Mesenchymal stem cell (in vitro differentiated cells and primary cell): ENCODE measurements at regions not wholly inside any gene's neighbourhood (a gene's known extent, or its start where the extent isn't known, plus 50 kb on each side); places are given as distances from the start of the nearest gene placed in this dataset.

Experiments
- DNase-seq: peaks from one replicate; pipeline ENCODE4 v3.0.0-alpha.2; 2013
- H2AFZ ChIP-seq: one replicate; pipeline ENCODE4 v1.6.1; 2013; ENCODE audit warnings: low read depth, mild to moderate bottlenecking, control low read depth, inconsistent platforms, low read length, moderate library complexity
- H2AK5ac ChIP-seq: 2 replicates; pipeline ENCODE4 v1.6.1; 2013; ENCODE audit warnings: low read length, moderate library complexity, mild to moderate bottlenecking, inconsistent platforms; ENCODE audit not compliant: severe bottlenecking
- H2BK120ac ChIP-seq: one replicate; pipeline ENCODE4 v1.6.1; 2013; ENCODE audit warnings: low read depth, mild to moderate bottlenecking, inconsistent platforms, low read length, moderate library complexity
- H2BK12ac ChIP-seq, 2 experiments: one replicate each; pipeline ENCODE4 v1.6.1; 2013; ENCODE audit warnings: inconsistent platforms in 2 of 2, low read length in 2 of 2, mild to moderate bottlenecking in 2 of 2, moderate library complexity in 2 of 2, control low read depth in 1 of 2
- H2BK15ac ChIP-seq: one replicate; pipeline ENCODE4 v1.6.1; 2013; ENCODE audit warnings: mild to moderate bottlenecking, low read depth, inconsistent platforms; ENCODE audit not compliant: poor library complexity, severe bottlenecking
- H2BK5ac ChIP-seq: 2 replicates; pipeline ENCODE4 v1.6.1; 2013; ENCODE audit warnings: low read depth, mild to moderate bottlenecking, low read length, control low read depth, inconsistent platforms; ENCODE audit not compliant: poor library complexity, severe bottlenecking
- H3K14ac ChIP-seq, 2 experiments: one replicate each; pipeline ENCODE4 v1.6.1; 2013; ENCODE audit warnings: inconsistent platforms in 2 of 2, low read length in 2 of 2, control low read depth in 1 of 2, mild to moderate bottlenecking in 1 of 2, moderate library complexity in 1 of 2
- H3K18ac ChIP-seq, 2 experiments: one replicate each; pipeline ENCODE4 v1.6.1; 2013; ENCODE audit warnings: inconsistent platforms in 2 of 2, low read length in 2 of 2, control low read depth in 1 of 2, low read depth in 1 of 2, mild to moderate bottlenecking in 1 of 2
- H3K23ac ChIP-seq, 2 experiments: one replicate each; pipeline ENCODE4 v1.6.1; 2013; ENCODE audit warnings: inconsistent platforms in 2 of 2, low read length in 2 of 2, mild to moderate bottlenecking in 2 of 2, moderate library complexity in 2 of 2, control low read depth in 1 of 2
- H3K27ac ChIP-seq: 2 replicates; pipeline ENCODE4 v1.5.1; 2013; ENCODE audit warnings: mild to moderate bottlenecking, moderate library complexity, low read length, control low read depth, inconsistent platforms; ENCODE audit not compliant: poor library complexity, severe bottlenecking
- H3K27me3 ChIP-seq, 2 experiments: 2 replicates each; pipeline versions ENCODE4 v1.6.1 to v1.7.0; 2013; ENCODE audit warnings: low read length in 2 of 2, mild to moderate bottlenecking in 2 of 2, moderate library complexity in 2 of 2, control low read depth in 1 of 2, inconsistent platforms in 1 of 2; ENCODE audit not compliant: control insufficient read depth in 1 of 2, insufficient read depth in 1 of 2
- H3K36me3 ChIP-seq, 2 experiments: 2 replicates each; pipeline versions ENCODE4 v1.6.1 to v1.7.0; 2013; ENCODE audit warnings: low read length in 2 of 2, control low read depth in 1 of 2, inconsistent platforms in 1 of 2, low read depth in 1 of 2, mild to moderate bottlenecking in 1 of 2; ENCODE audit not compliant: insufficient read depth in 2 of 2, control insufficient read depth in 1 of 2
- H3K4ac ChIP-seq, 2 experiments: one replicate each; pipeline ENCODE4 v1.6.1; 2013; ENCODE audit warnings: inconsistent platforms in 2 of 2, low read length in 2 of 2, mild to moderate bottlenecking in 2 of 2, moderate library complexity in 2 of 2, control low read depth in 1 of 2, low read depth in 1 of 2
- H3K4me1 ChIP-seq: 2 replicates; pipeline ENCODE4 v1.6.1; 2013; ENCODE audit warnings: low read depth, low read length, control low read depth; ENCODE audit not compliant: control insufficient read depth, insufficient read depth
- H3K4me2 ChIP-seq: 2 replicates; pipeline ENCODE4 v1.6.1; 2013; ENCODE audit warnings: low read length, mild to moderate bottlenecking, inconsistent platforms; ENCODE audit not compliant: poor library complexity, severe bottlenecking
- H3K4me3 ChIP-seq, 2 experiments: 2 replicates each; pipeline versions ENCODE4 v1.5.1 to v1.7.0; 2013; ENCODE audit warnings: low read length in 2 of 2, mild to moderate bottlenecking in 2 of 2, control low read depth in 1 of 2, low read depth in 1 of 2; ENCODE audit not compliant: insufficient read depth in 1 of 2
- H3K79me1 ChIP-seq: replicated peaks from 2 replicates; pipeline ENCODE4 v1.6.1; 2013; ENCODE audit warnings: mild to moderate bottlenecking, control low read depth, low read length, inconsistent platforms; ENCODE audit not compliant: poor library complexity, severe bottlenecking
- H3K9ac ChIP-seq: 2 replicates; pipeline ENCODE4 v1.7.0; 2013; ENCODE audit warnings: mild to moderate bottlenecking, low read length, moderate library complexity
- H3K9me3 ChIP-seq: 2 replicates; pipeline ENCODE4 v1.7.0; 2013; ENCODE audit warnings: mild to moderate bottlenecking, low read length; ENCODE audit not compliant: control insufficient read depth
- H4K8ac ChIP-seq: one replicate; pipeline ENCODE4 v1.6.1; 2013; ENCODE audit warnings: inconsistent platforms, mild to moderate bottlenecking, low read length, moderate library complexity
- H4K91ac ChIP-seq: one replicate; pipeline ENCODE4 v1.6.1; 2013; ENCODE audit warnings: mild to moderate bottlenecking, low read length, inconsistent platforms
- WGBS: methylation state at CpG from one replicate; pipeline ENCODE4 v1.1.7; 2013; ENCODE audit warnings: mixed read lengths; 5-methylcytosine and 5-hydroxymethylcytosine counted together

DNA sequence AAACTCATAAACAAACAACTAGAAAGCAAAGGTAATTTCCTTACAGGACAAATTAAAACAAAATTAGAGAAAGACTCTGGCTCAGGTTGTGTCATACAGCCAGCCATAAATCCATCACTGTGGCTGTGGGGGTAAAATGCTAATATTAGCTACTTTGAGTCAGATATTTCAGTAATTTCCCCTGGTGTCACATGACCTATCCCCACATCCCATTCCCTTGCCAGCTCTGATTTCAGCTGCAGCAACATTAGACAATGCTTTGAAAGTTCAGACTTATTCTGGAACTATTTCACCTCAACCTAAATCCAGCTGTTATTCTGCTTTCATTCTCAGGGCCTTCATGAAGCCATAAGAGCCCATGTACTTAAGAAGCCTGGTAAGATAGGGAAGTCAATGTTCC is 55.3 kb downstream of the RPL10L start:
- H3K79me1 ChIP-seq = no peaks in the 10 kb centered on the region
- no peak overlapping the region for H3K23ac ChIP-seq
- peaks cover 1% of the 10 kb centered on the region for H3K4me1 ChIP-seq
- H3K27ac ChIP-seq = no peak overlapping the region
- DNase-seq = no peak
- H3K9me3 ChIP-seq = no peaks in the 10 kb centered on the region
- no peak overlapping the region for H3K18ac ChIP-seq
- no peaks in the 10 kb centered on the region for H3K27me3 ChIP-seq
- H4K91ac ChIP-seq = no peak overlapping the region
- no peak overlapping the region for H4K8ac ChIP-seq
- H2BK120ac ChIP-seq = no peak overlapping the region
- H3K4me2 ChIP-seq = no peak overlapping the region
- H3K4me3 ChIP-seq = no peak overlapping the region
- H2BK5ac ChIP-seq = no peak overlapping the region
- H3K14ac ChIP-seq = no peak overlapping the region
- H2BK12ac ChIP-seq = no peak overlapping the region
- no peak overlapping the region for H3K4ac ChIP-seq
- no peak overlapping the region for H3K9ac ChIP-seq
- no peaks in the 10 kb centered on the region for H3K36me3 ChIP-seq
- H2AK5ac ChIP-seq = no peak overlapping the region
- no peak overlapping the region for H2BK15ac ChIP-seq
- H2AFZ ChIP-seq = no peak overlapping the region

DNA sequence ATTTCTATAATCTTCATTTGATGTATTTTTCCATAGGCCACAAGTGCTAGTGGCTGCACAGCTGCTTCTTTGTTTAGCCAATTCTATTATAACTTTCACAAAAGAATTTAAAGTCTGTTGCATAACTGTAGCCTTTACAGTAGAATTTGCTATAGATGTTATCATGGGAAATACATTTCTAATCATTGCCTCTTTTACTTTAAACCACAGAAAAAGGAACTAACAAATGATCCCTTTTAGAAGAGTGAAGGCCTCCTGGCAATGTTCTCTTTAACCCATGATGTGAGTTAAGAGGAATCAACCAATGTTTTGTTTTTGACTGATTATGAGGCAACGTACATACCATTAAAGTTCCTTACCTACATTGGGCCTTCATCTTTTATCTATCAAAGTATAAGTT is 68.8 kb downstream of the RPL10L start:
- no CpG with 5 or more reads among the region's 1 CpG for WGBS
- H3K27me3 ChIP-seq = no peaks in the 10 kb centered on the region

DNA sequence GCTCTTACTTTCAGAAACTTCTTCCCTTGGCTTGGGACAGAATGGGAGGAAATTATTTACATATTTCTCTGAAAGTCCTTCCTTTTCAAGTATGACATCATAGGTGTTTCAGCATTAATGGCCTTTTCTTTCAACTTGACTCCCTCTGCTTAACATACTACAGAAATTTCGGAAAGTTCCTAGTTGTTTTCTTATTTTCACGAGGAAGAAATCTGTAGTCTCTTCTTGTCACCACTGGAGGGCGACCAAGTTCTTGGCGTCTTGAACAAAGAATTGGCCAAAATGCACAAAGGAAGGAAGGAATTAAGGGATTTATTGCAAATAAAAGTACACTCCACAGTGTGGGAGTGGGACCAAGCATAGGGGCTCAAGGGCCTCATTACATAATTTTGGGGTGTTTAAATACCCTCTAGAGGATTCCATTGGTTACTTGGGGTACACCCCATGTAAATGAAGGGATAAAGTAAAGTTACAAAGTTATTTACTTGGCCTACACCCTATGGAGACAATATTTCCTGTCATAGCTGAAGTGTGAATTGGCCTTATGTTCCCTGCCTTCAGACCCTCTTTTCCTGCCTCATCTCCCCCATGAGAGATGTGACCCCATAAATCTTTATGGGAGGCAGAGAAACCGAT is 70.4 kb downstream of the RPL10L start:
- H3K14ac ChIP-seq = peak overlapping the region in 1 of 2 experiments; percentile 71
- H3K4me1 ChIP-seq = no peaks in the 10 kb centered on the region
- peak overlapping the region; percentile 49 to 90 for H2BK12ac ChIP-seq
- no peak overlapping the region for H2BK15ac ChIP-seq
- H3K27ac ChIP-seq = no peak overlapping the region
- H3K9ac ChIP-seq = no peak overlapping the region
- no peaks in the 10 kb centered on the region for H3K79me1 ChIP-seq
- H3K9me3 ChIP-seq = no peaks in the 10 kb centered on the region
- H4K8ac ChIP-seq = no peak overlapping the region
- no peak overlapping the region for H3K23ac ChIP-seq
- no peak overlapping the region for H2BK120ac ChIP-seq
- no peak overlapping the region for H3K18ac ChIP-seq
- H3K27me3 ChIP-seq = no peaks in the 10 kb centered on the region
- no peak overlapping the region for H3K4me3 ChIP-seq
- H2AK5ac ChIP-seq = no peak overlapping the region
- no peak overlapping the region for H4K91ac ChIP-seq
- peak overlapping the region in 1 of 2 experiments; percentile 84 for H3K4ac ChIP-seq
- peak; percentile 62 for DNase-seq
- no peak overlapping the region for H2AFZ ChIP-seq
- no peaks in the 10 kb centered on the region for H3K36me3 ChIP-seq
- 28% methylated on average over 5 of the region's 5 CpGs for WGBS
- no peak overlapping the region for H2BK5ac ChIP-seq
- no peak overlapping the region for H3K4me2 ChIP-seq

More for the DNA sequence above, 68.8 kb downstream of the RPL10L start:
- H4K91ac ChIP-seq = no peak overlapping the region
- no peak overlapping the region for H3K27ac ChIP-seq
- H3K36me3 ChIP-seq = no peaks in the 10 kb centered on the region
- no peak overlapping the region for H3K9ac ChIP-seq
- H3K4ac ChIP-seq = no peak overlapping the region
- H3K79me1 ChIP-seq = no peaks in the 10 kb centered on the region
- no peak overlapping the region for H3K4me3 ChIP-seq
- H2AK5ac ChIP-seq = no peak overlapping the region
- H3K23ac ChIP-seq = no peak overlapping the region
- no peak for DNase-seq
- H2BK120ac ChIP-seq = no peak overlapping the region
- H4K8ac ChIP-seq = no peak overlapping the region
- no peaks in the 10 kb centered on the region for H3K9me3 ChIP-seq
- no peak overlapping the region for H2BK5ac ChIP-seq
- no peak overlapping the region for H2AFZ ChIP-seq
- H3K4me2 ChIP-seq = no peak overlapping the region
- H3K4me1 ChIP-seq = no peaks in the 10 kb centered on the region
- H2BK12ac ChIP-seq = no peak overlapping the region
- no peak overlapping the region for H2BK15ac ChIP-seq
- no peak overlapping the region for H3K18ac ChIP-seq
- H3K14ac ChIP-seq = no peak overlapping the region

DNA sequence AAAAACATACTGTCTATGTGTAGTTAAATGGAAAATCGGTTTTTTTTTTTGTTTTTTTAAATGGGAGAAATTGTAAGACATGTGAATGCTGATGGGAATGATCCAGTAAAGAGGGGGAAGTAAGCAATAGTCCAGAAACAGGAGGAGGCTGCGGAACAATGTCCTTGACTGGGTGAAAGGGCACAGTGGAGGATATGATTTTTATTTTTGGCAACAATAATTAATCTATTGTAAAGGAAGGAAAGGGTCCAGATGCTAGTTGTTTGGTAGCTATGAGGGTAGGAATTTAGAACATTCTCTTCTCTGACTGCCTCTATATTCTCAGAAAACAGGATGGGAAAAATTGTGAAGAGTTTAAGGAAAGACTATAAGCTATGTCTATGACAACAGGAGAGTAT is 76.6 kb downstream of the RPL10L start:
- Histone ChIP-seq H3K18ac (peak overlapping the region in 1 of 2 experiments; percentile 12), H2AFZ (no peak overlapping the region), H3K36me3 (no peaks in the 10 kb centered on the region), H2BK12ac (peak overlapping the region in 1 of 2 experiments; percentile 34), H3K14ac (no peak overlapping the region), H3K27me3 (no peaks in the 10 kb centered on the region), H4K91ac (no peak overlapping the region), H2BK5ac (no peak overlapping the region), H2BK120ac (no peak overlapping the region), H3K4ac (peak overlapping the region in 1 of 2 experiments; percentile 73), H4K8ac (no peak overlapping the region), H3K4me1 (no peaks in the 10 kb centered on the region), H3K4me3 (no peak overlapping the region), H3K9ac (no peak overlapping the region), H2AK5ac (no peak overlapping the region), H3K23ac (no peak overlapping the region), H3K79me1 (no peaks in the 10 kb centered on the region), H3K4me2 (no peak overlapping the region), H2BK15ac (no peak overlapping the region), H3K9me3 (no peaks in the 10 kb centered on the region), H3K27ac (no peak overlapping the region)
- WGBS = 32% methylated on average over 2 of the region's 2 CpGs
- DNase-seq = no peak
